Upper lobe of right lung (tissue), 1 donor: ENCODE measurements at regions not wholly inside any gene's neighbourhood (a gene's known extent, or its start where the extent isn't known, plus 50 kb on each side); places are given as distances from the start of the nearest gene placed in this dataset.

Source experiments
- ATAC-seq: fragments of 200-7000 bp; cut with Tn5 transposase; one replicate; pipeline ENCODE4 v1.9.1; 2020; ENCODE audit warnings: mild to moderate bottlenecking, moderate library complexity
- DNase-seq: peaks from one replicate; pipeline ENCODE4 v3.0.0-alpha.2; 2020
- H3K27ac ChIP-seq: fragments of 200-600 bp; one replicate; pipeline ENCODE4 v1.8.0; 2022
- H3K27me3 ChIP-seq: fragments of 200-600 bp; one replicate; pipeline ENCODE4 v1.8.0; 2022; ENCODE audit warnings: mild to moderate bottlenecking
- H3K36me3 ChIP-seq: fragments of 200-600 bp; one replicate; pipeline ENCODE4 v1.8.0; 2022
- H3K4me1 ChIP-seq: fragments of 200-600 bp; one replicate; pipeline ENCODE4 v1.8.0; 2022
- H3K4me3 ChIP-seq: fragments of 200-600 bp; one replicate; pipeline ENCODE4 v1.8.0; 2022; ENCODE audit warnings: mild to moderate bottlenecking
- H3K9me3 ChIP-seq: fragments of 200-600 bp; one replicate; pipeline ENCODE4 v1.8.0; 2022
- CTCF ChIP-seq: fragments of 200-600 bp; IDR thresholded peaks from one replicate; pipeline ENCODE4 v1.8.0; 2022; ENCODE audit warnings: antibody characterized with exemption
- intact Hi-C: fragments of 100-400 bp; cut with DNase I; formaldehyde crosslinking; loops from one replicate; pipeline ENCODE4 v1.11.0; 2022
- donor health status: DM: no; HTN: yes; CAD: no; lungs with severe emphysema.

GRCh38 chr3:28800203-28800602 lies 451.6 kb upstream of the AZI2 start:
- no peak for ATAC-seq

GRCh38 chr3:28808068-28808467 lies 459.4 kb upstream of the AZI2 start:
- DNase-seq (no peak), ATAC-seq (no peak)
- intact Hi-C loops = no loop called here
- no peak for TF ChIP-seq CTCF
- H3K9me3 ChIP-seq = no peaks in the 10 kb centered on the region
- H3K36me3 ChIP-seq = no peaks in the 10 kb centered on the region
- H3K27ac ChIP-seq = no peak overlapping the region
- H3K27me3 ChIP-seq = no peaks in the 10 kb centered on the region
- no peak overlapping the region for H3K4me3 ChIP-seq
- no peaks in the 10 kb centered on the region for H3K4me1 ChIP-seq

More at GRCh38 chr3:28800203-28800602, 451.6 kb upstream of the AZI2 start:
- no peaks in the 10 kb centered on the region for H3K4me1 ChIP-seq
- H3K4me3 ChIP-seq = no peak overlapping the region
- no peak overlapping the region for H3K27ac ChIP-seq
- TF ChIP-seq CTCF = no peak
- DNase-seq = no peak
- intact Hi-C loops = no loop called here
- H3K9me3 ChIP-seq = no peaks in the 10 kb centered on the region
- H3K36me3 ChIP-seq = no peaks in the 10 kb centered on the region
- no peaks in the 10 kb centered on the region for H3K27me3 ChIP-seq

- H3K36me3 ChIP-seq = no peaks in the 10 kb centered on the region
- no peak overlapping the region for H3K27ac ChIP-seq
- H3K4me3 ChIP-seq = no peak overlapping the region
- H3K9me3 ChIP-seq = no peaks in the 10 kb centered on the region
- intact Hi-C loops = no loop called here
- ATAC-seq (no peak), DNase-seq (no peak)
- TF ChIP-seq CTCF = no peak
- no peaks in the 10 kb centered on the region for H3K27me3 ChIP-seq
- H3K4me1 ChIP-seq = no peaks in the 10 kb centered on the region
Observed at GRCh38 chr3:28816017-28816416, 464.9 kb upstream of the RBMS3 start.

GRCh38 chr3:28824316-28824715 lies 456.6 kb upstream of the RBMS3 start:
- Histone ChIP-seq H3K36me3 (no peaks in the 10 kb centered on the region), H3K27ac (no peak overlapping the region), H3K27me3 (no peaks in the 10 kb centered on the region), H3K9me3 (no peaks in the 10 kb centered on the region), H3K4me3 (no peak overlapping the region), H3K4me1 (no peaks in the 10 kb centered on the region)
- DNase-seq (no peak), ATAC-seq (no peak)
- no peak for TF ChIP-seq CTCF
- intact Hi-C loops = no loop called here

- TF ChIP-seq CTCF = no peak
- H3K9me3 ChIP-seq = no peaks in the 10 kb centered on the region
- no peak for ATAC-seq
- no peaks in the 10 kb centered on the region for H3K36me3 ChIP-seq
- no peak overlapping the region for H3K4me3 ChIP-seq
- no peaks in the 10 kb centered on the region for H3K4me1 ChIP-seq
- intact Hi-C loops = no loop called here
- no peaks in the 10 kb centered on the region for H3K27me3 ChIP-seq
- no peak overlapping the region for H3K27ac ChIP-seq
- no peak for DNase-seq
Observed at GRCh38 chr3:28826840-28827239, 454.0 kb upstream of the RBMS3 start.

- H3K9me3 ChIP-seq = no peaks in the 10 kb centered on the region
- DNase-seq (no peak), ATAC-seq (no peak)
- intact Hi-C loops = no loop called here
- no peaks in the 10 kb centered on the region for H3K27me3 ChIP-seq
- no peak overlapping the region for H3K27ac ChIP-seq
- H3K4me3 ChIP-seq = no peak overlapping the region
- no peaks in the 10 kb centered on the region for H3K4me1 ChIP-seq
- no peak for TF ChIP-seq CTCF
- no peaks in the 10 kb centered on the region for H3K36me3 ChIP-seq
Observed at GRCh38 chr3:28835249-28835648, 445.6 kb upstream of the RBMS3 start.
